SHP77 (cell line): ENCODE measurements at regions not wholly inside any gene's neighbourhood (a gene's known extent, or its start where the extent isn't known, plus 50 kb on each side); places are given as distances from the start of the nearest gene placed in this dataset.
"Not testable (repeated sequence)": the region's sequence is repeated elsewhere in the genome, so short reads cannot be mapped to it uniquely, and the experiment has no call there.

ENCODE experiments used
- DNase-seq, 2 experiments: peaks; one replicate each; lab custom pipeline; 2025; lab: John Stamatoyannopoulos, UW

DNA sequence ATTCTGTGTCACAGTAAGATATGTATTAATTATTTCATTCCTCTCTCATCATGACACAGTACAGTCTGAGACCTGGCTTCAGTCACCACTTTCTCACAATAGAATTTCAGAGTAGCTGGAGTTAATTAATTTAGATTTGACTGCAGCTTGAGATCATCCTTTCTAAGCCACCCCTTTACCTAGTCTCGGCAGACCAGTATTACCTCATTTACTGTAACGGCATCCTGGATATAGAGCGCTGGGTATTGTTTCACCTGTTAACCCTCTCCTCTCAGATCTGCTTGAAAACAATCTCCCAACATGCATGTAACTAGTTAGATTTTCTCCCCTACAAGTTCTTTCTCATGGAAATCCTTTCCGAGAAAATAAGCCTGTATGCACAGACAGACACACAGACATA, 1057.5 kb downstream of the GATA3 start:
- peak in 1 of 2 experiments; percentile 1 for DNase-seq

DNA sequence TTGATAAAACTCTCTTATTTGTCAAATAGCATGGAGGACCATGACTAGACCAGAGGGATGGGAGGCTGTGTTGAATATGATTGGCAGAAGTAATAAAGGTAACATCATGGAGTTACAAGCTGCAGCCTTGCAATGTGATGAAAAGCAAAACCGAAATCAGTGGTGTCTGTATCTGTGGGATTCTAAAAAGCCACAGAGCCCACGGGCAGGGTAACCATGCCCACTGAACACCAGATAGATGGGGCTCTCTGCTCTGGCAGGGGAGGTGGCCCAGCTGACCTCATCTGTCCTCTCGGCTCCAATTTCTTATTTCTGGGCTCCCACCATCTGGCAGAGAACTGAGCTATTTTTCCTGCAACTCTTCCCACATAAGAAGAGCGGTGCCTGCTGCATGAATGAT, 1072.2 kb downstream of the GATA3 start:
- no peak for DNase-seq

DNA sequence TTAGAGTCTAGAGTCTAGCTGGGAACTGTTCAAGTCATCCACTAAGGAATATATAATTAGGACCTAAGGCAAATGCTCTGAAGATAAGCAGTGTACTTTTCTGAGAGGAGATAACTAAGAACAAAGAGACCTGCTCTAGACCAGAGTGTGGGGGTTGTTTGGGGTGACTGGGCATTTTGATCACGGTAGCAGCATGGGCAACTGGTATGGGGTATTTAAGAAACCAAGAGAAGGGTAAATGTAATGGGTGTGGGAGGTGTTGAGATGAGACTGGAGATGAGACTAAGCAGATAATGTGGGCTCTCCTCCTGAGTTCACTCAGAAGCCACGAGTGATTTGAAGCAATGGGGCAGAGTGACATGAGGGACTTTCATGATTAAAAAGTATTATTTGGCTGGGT, 1082.9 kb downstream of the GATA3 start:
- no peak for DNase-seq

DNA sequence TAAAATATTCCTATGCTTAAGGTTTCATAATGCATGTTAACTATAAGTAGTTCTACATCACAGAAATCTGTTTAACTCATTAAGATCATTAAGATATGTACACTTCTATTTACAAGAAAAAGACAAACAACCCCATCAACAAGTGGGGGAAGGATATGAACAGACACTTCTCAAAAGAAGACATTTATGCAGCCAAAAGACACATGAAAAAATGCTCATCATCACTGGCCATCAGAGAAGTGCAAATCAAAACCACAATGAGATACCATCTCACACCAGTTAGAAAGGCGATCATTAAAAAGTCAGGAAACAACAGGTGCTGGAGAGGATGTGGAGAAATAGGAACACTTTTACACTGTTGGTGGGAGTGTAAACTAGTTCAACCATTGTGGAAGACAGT, 1084.3 kb downstream of the GATA3 start:
- DNase-seq = not testable (repeated sequence)

DNA sequence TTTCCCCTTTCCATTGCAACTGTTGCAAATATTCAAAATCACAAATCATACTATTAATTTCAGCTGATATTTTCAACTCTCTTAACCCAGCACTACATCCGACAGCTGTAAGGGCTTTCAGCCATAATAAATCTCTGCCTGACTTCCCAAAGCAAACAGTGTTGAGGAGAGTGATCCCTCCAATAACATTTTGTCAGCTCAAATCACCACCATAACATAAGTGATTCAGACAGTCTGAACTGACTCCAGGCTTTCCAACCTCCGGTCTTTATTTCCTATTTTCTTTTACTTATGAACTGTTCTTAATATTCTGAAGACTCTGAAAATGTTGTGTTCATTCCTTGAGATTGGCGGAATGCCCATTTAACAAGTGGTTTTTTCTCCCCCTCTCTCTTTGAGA, 1085.9 kb downstream of the GATA3 start:
- peak; percentile 13 to 18 for DNase-seq

DNA sequence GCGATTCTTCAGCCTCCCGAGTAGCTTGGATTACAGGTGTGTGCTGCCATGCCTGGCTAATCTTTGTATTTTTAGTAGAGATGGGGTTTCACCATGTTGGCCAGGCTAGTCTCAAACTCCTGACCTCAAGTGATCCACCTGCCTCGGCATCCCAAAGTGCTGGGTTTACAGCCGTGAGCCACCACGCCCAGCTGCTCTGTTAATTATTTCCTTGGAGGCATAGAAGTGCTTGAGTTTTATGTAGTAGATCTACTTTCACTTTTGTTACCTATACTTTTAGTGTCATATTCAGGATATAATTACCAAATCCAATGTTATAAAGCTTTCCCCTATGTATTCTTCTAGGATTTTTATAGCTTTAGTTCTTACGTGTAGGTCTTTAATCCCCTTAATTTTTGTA, 1093.0 kb downstream of the GATA3 start:
- DNase-seq = no peak

DNA sequence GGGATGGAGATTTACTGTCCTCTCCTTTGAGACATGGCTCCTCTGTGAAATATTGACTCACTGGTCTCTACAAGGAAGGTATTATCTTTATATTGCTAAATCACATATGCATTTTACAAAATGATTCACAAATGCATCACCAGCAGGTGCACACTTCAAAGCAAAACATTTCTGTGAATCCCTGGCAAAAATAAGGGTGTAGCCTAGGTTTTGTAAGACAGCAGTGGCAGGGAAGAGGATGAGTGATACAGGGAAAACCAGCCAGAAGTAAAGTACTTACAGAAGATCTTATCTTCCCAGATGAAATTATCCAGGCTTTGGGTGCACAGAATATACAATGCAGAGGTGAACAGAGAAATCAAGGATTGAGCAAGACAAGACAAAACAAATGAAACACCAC, 1094.6 kb downstream of the GATA3 start:
- no peak for DNase-seq

DNA sequence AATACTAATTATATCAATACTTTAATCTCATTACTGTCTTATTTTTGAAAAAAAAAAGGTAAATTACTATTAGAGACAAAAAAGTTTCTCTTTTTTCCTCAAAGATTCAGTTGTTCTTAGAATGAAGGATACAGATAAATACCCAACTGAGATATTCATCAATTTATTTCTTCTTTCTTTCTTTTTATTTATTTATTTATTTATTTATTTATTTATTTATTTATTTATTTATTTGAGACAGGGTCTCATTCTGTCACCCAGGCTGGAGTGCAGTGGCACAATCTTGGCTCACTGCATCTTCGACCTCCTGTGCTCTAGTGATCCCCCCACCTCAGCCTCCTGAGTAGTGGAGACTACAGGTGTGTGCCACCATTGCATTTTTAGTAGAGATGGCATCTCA, 1098.6 kb downstream of the GATA3 start:
- not testable (repeated sequence) for DNase-seq

DNA sequence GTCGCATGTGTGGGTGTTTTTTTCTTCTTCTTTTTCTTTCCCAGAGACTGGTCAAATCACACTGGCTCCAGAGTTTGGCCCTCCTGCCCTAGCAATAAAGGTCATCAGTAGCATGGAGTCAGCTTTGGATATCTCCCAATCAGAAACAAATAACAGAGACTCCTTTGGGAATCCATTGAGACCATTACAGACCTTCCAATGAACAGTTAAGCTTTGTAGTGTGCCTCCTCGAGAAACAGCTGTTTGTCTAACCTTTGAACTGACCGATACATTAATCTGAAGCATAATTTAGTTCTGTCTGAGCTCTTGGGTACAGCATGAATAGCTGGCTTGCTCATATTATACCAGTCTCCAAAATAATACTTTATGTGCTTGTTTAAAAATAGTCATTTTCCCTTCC, 1103.2 kb downstream of the GATA3 start:
- no peak for DNase-seq

DNA sequence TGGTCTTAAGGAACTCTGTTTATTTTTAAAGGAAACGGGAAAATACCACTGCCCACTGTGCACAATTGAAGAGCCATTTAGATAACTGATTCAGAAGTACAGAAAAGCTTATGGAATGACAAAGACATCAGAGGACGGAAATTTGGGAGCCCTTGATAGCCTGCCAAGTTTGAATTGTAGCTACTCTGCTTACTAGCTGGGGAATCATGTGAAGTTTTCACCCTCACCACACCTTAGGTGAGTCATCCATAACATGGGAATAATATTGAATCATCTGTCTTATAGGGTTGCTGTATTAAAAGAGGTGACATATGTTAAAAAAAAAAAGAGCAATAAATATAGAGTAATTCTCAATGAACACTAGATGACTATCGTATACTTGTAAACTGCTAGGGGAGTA, 1104.2 kb downstream of the GATA3 start:
- no peak for DNase-seq

DNA sequence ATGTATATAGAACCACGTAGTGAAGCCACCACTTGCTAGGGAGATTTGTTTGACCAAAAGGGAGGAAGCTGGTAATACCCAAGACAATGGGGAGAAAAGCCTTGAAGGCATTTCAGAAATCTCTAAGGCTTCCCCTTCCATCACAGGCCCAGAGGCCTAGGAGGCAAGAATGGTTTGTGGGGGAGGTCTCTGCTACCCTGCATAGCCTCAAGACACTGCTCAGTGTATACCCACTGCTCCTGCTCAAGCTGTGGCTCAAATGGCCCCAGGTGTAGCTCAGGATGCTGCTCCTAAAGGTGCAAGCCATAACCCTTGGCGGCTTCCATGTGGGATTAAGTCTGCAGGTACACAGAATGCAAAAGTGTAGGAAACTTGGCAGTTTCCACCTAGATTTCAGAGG, 1105.8 kb downstream of the GATA3 start:
- DNase-seq = no peak

DNA sequence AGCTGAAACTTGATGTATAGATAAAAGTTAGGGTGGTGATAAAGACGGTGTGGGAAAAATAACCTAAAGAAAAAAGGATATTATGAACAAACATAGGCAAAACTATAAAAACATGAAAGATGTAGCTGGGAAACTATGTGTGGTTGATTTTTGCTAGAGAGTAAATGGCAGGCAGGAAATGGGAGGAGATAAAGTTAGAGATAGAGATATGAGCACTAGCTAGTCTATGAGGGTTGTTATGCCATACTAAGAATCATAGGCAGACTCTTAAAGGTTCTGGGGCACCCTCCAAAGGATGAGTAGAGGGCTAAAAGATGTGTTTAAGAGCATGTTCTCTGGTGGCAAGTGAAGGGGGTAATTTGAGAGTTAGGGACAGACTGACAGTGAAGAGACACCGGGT, 1109.2 kb downstream of the GATA3 start:
- DNase-seq = no peak

DNA sequence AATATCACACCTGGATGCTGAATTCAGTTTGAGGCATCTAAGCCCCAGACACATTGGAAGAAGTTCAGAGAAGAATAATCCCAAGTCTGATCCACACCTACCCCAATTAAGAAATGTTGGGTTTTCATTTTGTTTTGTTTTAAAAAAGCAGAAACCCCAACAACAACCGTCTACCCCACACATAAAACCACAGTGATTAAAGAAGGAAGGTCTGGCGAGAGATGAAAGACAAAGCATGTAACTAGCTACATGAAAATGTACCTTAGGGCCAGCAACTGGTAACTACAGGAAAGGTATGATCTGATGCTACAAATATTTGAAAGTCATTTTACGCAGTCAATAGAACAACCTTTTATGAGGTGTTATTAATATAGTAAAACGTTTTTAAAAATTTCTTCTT, 1112.3 kb downstream of the GATA3 start:
- no peak for DNase-seq

DNA sequence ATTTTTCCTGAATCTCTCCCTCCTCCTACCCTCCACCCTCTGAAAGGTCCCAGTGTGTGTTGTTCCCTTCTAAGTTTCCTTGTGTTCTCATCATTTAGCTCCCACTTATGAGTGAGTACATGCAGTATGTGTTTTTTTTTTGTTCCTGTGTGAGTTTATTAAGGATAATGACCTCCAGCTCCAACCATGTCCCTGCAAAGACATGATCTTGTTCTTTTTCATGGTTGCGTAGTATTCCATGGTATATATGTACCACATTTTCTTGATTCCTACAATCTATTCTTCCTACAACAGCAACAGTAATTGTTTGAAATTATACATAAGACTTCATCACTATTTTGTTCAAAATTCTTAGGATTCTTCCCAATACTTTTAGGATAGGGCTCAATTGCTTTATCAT, 1117.8 kb downstream of the GATA3 start:
- no peak for DNase-seq

DNA sequence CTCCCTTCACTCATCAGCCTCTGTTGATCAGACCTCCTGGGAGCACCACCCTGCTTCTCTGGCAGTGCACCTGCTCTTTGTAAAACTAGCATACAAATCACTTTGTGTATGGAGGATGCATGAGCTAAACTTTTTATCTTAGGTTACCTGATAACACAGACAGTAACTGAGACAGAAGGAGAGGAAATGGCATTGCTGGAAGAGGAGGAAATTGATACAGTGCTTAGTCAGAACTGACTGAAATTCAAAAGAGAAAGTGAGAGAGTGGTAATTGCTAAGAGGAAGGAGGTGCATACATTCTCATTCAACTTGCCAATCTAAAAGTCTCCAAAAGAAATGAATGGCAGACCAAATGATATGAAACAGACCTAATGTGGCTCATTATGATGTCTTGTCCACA, 1120.7 kb downstream of the GATA3 start:
- DNase-seq = no peak

DNA sequence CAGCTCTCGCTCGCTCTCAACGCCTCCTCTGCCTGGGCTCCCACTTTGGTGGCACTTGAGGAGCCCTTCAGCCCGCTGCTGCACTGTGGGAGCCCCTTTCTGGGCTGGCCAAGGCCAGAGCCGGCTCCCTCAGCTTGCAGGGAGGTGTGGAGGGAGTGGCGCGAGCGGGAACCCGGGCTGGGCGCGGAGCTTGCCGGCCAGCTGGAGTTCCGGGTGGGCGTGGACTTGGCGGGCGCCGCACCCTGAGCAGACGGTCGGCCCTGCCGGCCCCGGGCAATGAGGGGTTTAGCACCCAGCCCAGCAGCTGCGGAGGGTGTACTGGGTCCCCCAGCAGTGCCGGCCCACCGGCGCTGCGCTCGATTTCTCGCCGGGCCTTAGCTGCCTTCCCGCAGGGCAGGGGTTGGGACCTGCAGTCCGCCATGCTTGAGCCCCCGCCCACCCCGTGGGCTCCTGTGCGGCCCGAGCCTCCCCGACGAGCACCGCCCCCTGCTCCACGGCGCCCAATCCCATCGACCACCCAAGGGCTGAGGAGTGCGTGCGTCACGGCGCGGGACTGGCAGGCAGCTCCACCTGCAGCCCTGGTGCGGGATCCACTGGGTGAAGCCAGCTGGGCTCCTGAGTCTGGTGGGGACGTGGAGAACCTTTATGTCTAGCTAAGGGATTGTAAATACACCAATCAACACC, 1128.9 kb downstream of the GATA3 start:
- peak; percentile 68 to 75 for DNase-seq

DNA sequence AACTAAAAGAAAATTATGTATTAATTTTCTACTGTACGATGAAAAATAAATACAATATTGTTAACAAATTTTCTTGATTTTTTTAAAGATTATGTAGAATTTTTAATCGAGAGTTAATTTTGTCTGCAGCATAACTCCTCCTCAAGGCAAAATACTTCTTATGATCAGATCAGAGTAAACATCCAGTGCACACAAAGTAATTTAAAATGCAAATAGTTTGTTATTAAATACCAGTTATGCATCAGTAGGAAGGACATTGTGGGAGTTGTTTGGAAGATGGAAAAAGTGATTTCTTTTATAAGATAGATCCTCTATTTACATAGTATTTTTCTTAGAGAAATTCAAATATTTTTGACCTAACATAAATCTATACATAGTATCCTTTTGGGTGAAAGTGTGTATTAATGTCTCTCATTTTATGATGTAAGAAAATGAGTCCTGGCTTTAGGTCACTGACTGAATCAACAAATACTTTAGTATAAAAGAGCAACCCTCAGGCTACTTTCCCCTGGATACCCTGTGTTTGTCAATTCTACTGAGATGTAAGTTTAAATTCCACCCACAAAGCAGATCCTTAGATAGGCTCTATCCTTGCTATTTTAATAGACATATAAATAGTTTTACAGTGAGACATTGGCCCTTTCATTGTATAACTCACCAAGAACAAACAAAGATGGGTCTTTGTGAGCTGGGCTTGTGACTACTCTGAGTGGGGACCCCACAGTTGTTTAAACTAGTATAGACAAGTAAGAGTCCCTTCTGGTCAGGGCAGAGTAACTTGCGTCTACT, 1133.7 kb downstream of the GATA3 start:
- DNase-seq = no peak

DNA sequence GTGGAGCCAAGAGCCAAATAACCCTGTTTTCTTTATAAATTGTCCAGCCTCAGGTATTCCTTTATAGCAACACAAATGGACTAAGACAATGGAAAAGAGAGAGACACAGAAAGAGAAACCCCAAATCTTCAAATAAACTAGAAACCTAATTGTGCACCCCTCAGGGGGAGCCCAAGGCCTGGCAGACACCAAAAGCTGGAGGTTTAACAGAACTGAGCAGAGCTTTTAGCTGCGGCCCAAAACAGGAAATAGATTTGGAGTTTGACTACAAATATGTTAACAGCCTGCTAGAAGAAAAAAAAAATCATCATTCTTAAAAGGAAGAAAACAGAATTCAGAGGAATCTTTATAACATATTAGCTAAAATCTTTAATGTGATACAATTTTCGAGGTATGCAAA, 1135.0 kb downstream of the GATA3 start:
- no peak for DNase-seq

DNA sequence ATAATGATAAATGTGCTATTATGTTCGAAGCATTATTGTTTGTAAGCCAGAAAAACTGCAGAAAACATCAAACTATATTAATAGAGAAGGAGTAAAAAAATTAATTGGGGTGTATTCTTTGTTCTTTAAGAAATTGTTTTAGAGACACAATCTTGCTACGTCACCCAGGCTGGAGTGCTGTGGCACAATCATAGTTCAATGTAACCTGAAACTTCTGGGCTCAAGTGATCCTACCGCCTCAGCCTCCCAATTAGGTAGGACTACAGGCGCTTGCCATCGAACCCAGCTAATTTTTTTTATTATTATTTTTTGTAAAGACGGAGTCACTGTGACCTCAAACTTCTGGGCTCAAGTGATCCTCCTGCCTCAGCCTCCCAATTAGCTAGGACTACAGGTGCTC, 1138.6 kb downstream of the GATA3 start:
- DNase-seq = no peak

DNA sequence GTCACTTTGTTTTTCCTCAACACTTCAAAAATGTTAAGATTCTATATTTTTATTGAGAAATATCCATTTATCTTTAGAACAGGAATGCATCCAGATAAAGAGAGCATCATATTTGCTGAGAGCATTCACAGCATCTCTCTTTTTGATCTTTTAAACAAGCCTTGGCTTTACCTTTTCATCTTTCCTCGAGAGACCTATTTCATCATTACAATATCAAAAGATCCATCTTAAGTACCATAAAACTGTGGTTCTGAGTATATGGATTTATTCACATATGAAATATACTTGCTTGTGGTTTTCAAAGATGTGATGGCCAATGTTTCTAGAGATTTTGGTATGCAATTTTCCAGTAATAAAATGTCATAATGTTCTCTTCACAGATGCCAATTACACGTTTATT, 1140.9 kb downstream of the GATA3 start:
- DNase-seq = no peak

DNA sequence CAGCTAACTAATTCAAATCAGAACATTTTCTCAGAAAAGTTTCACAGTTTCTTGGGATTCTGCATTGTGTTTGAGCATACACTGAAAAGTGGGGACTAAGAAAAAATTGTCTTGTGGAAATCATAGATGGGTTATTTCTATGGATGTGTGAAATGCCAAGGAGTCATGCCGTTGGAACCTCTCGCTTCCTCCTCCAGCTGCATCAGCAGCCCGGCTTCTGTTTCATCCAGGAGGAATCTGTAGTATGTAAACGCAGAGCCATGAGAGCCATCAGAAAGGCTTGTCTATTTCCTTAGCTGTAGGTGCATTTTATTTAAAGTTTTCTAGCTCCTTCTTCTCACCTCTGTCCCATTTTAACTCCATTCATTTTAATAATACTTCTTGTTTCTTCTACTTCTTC, 1144.1 kb downstream of the GATA3 start:
- no peak for DNase-seq

DNA sequence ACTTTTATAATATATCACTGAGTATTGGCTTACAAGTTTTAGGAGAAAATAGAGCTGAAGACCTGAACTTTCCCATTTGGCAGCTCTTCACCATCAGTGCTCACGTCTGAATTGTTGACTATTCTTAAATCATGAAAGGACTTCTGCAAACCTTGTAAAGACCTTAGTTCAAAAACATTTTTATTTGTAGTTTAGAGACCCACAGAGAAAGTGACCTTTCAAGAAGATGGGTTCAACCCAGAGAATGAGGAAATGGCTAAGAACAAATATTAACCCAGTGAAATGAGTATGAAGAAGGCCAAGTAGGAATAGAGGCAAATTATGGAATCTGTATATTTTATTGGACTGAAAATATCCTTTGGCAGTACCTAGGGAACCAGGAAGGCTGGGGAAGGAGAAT, 1151.1 kb downstream of the GATA3 start:
- no peak for DNase-seq

DNA sequence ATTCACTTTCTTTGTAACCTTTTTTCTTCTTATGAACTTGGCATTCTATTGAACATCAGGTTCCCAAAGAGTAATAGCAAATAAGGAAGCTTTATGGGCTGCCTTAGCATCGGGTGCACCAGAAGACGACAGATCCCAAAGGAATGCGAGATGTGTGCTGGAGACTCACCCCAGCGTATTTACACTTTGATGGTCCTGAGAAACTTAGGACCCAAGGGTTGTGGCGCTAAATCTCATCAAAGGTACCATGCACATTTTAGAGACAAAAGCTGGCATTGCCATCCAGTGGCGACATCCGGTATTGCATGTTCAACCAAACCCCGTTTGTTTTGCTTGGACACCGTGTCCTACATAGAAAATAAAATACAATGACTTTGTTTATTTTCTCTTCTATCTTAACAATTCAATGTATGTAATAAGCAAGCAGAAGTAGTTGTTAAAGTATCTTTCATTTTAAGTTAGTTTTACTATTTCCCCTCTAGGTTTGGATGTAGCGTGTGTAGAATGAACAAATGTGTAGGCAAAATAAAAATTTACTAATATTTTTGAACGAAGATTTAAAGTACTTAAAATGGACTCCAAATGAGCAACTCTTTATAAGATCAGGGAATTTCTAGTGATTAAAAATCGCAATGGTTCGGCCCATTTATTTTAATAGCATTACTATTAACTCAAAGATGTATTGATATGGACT, 1154.8 kb downstream of the GATA3 start:
- peak; percentile 40 to 46 for DNase-seq
